KMS-11 (cell line): ENCODE measurements at regions not wholly inside any gene's neighbourhood (a gene's known extent, or its start where the extent isn't known, plus 50 kb on each side); places are given as distances from the start of the nearest gene placed in this dataset.

ENCODE experiments used
- H2AFZ ChIP-seq: fragments of 200-600 bp; sonication (generic); 2 replicates; pipeline ENCODE4 v1.6.1; 2016; ENCODE audit warnings: antibody characterized with exemption, mixed run types, low read depth
- H3K27ac ChIP-seq: fragments of 200-600 bp; sonication (generic); 2 replicates; pipeline ENCODE4 v1.6.1; 2016; ENCODE audit warnings: mild to moderate bottlenecking, mixed run types
- H3K27me3 ChIP-seq: fragments of 200-600 bp; sonication (generic); 2 replicates; pipeline ENCODE4 v1.6.1; 2017; ENCODE audit warnings: mild to moderate bottlenecking, low read depth, mixed run types, moderate library complexity; ENCODE audit not compliant: insufficient read depth
- H3K36me3 ChIP-seq: fragments of 200-600 bp; sonication (generic); 2 replicates; pipeline ENCODE4 v1.6.1; 2017; ENCODE audit warnings: mild to moderate bottlenecking, mixed run types; ENCODE audit not compliant: insufficient read depth
- H3K4me1 ChIP-seq: fragments of 200-600 bp; sonication (generic); 2 replicates; pipeline ENCODE4 v1.6.1; 2016; ENCODE audit warnings: mild to moderate bottlenecking, low read depth, mixed run types; ENCODE audit not compliant: poor library complexity, severe bottlenecking
- H3K4me2 ChIP-seq: fragments of 200-600 bp; sonication (generic); 2 replicates; pipeline ENCODE4 v1.7.0; 2016; ENCODE audit warnings: mild to moderate bottlenecking, mixed run types
- H3K4me3 ChIP-seq: fragments of 200-600 bp; sonication (generic); IDR thresholded peaks from 2 replicates; pipeline ENCODE4 v1.6.1; 2017; ENCODE audit warnings: low read depth, low read length, mixed read lengths; ENCODE audit not compliant: insufficient read depth
- H3K79me2 ChIP-seq: fragments of 200-600 bp; sonication (generic); 2 replicates; pipeline ENCODE4 v1.6.1; 2016; ENCODE audit warnings: low read depth, mixed run types; ENCODE audit not compliant: insufficient read depth
- H3K9ac ChIP-seq: fragments of 200-600 bp; sonication (generic); 2 replicates; pipeline ENCODE4 v1.6.1; 2016; ENCODE audit warnings: mild to moderate bottlenecking, mixed run types
- H4K20me1 ChIP-seq: fragments of 200-600 bp; sonication (generic); 2 replicates; pipeline ENCODE4 v1.6.1; 2016; ENCODE audit warnings: mild to moderate bottlenecking, mixed run types; ENCODE audit not compliant: insufficient read depth
- CTCF ChIP-seq: fragments of 200-600 bp; sonication (generic); conservative IDR thresholded peaks from 2 replicates; pipeline ENCODE4 v1.6.1; 2017; ENCODE audit warnings: low read depth, mild to moderate bottlenecking, antibody characterized with exemption, low read length, moderate library complexity, mixed read lengths

GRCh38 chr2:5885451-5886173 lies 193.4 kb downstream of the SOX11 start:
- Histone ChIP-seq H3K4me2 (no peak overlapping the region), H3K4me1 (no peaks in the 10 kb centered on the region), H3K27me3 (no peaks in the 10 kb centered on the region), H3K36me3 (no peaks in the 10 kb centered on the region), H3K79me2 (no peaks in the 10 kb centered on the region), H3K9ac (no peak overlapping the region), H4K20me1 (no peaks in the 10 kb centered on the region), H3K27ac (no peak overlapping the region), H2AFZ (no peak overlapping the region), H3K4me3 (no peak overlapping the region)
- no peak for TF ChIP-seq CTCF

- no peak overlapping the region for H3K27ac ChIP-seq
Observed at GRCh38 chr2:5886462-5886861, 194.3 kb downstream of the SOX11 start.

GRCh38 chr2:5888126-5888525 lies 195.9 kb downstream of the SOX11 start:
- Histone ChIP-seq H3K4me3 (no peak overlapping the region), H3K27ac (no peak overlapping the region), H3K27me3 (no peaks in the 10 kb centered on the region), H2AFZ (no peak overlapping the region), H3K4me1 (no peaks in the 10 kb centered on the region), H4K20me1 (no peaks in the 10 kb centered on the region), H3K4me2 (no peak overlapping the region), H3K9ac (no peak overlapping the region), H3K36me3 (no peaks in the 10 kb centered on the region), H3K79me2 (no peaks in the 10 kb centered on the region)
- TF ChIP-seq CTCF: no peak

More at GRCh38 chr2:5886462-5886861, 194.3 kb downstream of the SOX11 start:
- no peaks in the 10 kb centered on the region for H3K27me3 ChIP-seq
- no peak overlapping the region for H3K4me2 ChIP-seq
- H2AFZ ChIP-seq: no peak overlapping the region
- no peaks in the 10 kb centered on the region for H4K20me1 ChIP-seq
- H3K36me3 ChIP-seq: no peaks in the 10 kb centered on the region
- no peak for TF ChIP-seq CTCF
- H3K4me1 ChIP-seq: no peaks in the 10 kb centered on the region
- H3K9ac ChIP-seq: no peak overlapping the region
- no peaks in the 10 kb centered on the region for H3K79me2 ChIP-seq
- H3K4me3 ChIP-seq: no peak overlapping the region

- Histone ChIP-seq H4K20me1 (no peaks in the 10 kb centered on the region), H3K27me3 (no peaks in the 10 kb centered on the region), H3K79me2 (no peaks in the 10 kb centered on the region), H3K27ac (no peak overlapping the region), H3K4me3 (no peak overlapping the region), H3K36me3 (no peaks in the 10 kb centered on the region), H3K9ac (no peak overlapping the region), H3K4me2 (no peak overlapping the region), H2AFZ (no peak overlapping the region), H3K4me1 (no peaks in the 10 kb centered on the region)
- no peak for TF ChIP-seq CTCF
Observed at GRCh38 chr2:5889519-5889918, 197.3 kb downstream of the SOX11 start.
